GM10266 (cell line): ENCODE measurements at regions not wholly inside any gene's neighbourhood (a gene's known extent, or its start where the extent isn't known, plus 50 kb on each side); places are given as distances from the start of the nearest gene placed in this dataset.

Source experiments
- DNase-seq: peaks from one replicate; pipeline ENCODE4 v3.0.0; 2012; ENCODE audit errors: extremely low spot score
- CTCF ChIP-seq: IDR thresholded peaks from 2 replicates; pipeline ENCODE4 v1.5.1; 2012; ENCODE audit warnings: mild to moderate bottlenecking, low read depth; ENCODE audit not compliant: control insufficient read depth, insufficient read depth; ENCODE audit errors: missing control alignments

GRCh38 chr7:136079478-136079892, 102.3 kb upstream of the MTPN start:
- no peak for DNase-seq
- no peak for TF ChIP-seq CTCF

- no peak for TF ChIP-seq CTCF
- DNase-seq = no peak
Observed at GRCh38 chr7:136079066-136079465, 101.9 kb upstream of the MTPN start.

- DNase-seq = no peak
- TF ChIP-seq CTCF = no peak
Observed at GRCh38 chr7:136078630-136079029, 101.5 kb upstream of the MTPN start.

GRCh38 chr7:136076954-136077353, 99.8 kb upstream of the MTPN start:
- TF ChIP-seq CTCF = no peak
- no peak for DNase-seq

- no peak for TF ChIP-seq CTCF
- DNase-seq = no peak
Observed at GRCh38 chr7:136074843-136075242, 97.7 kb upstream of the MTPN start.

GRCh38 chr7:136072447-136072846, 95.3 kb upstream of the MTPN start:
- DNase-seq = no peak
- no peak for TF ChIP-seq CTCF

GRCh38 chr7:136070736-136071505, 93.8 kb upstream of the MTPN start:
- no peak for TF ChIP-seq CTCF
- no peak for DNase-seq
